Neural cell (in vitro differentiated cells): ENCODE measurements at regions not wholly inside any gene's neighbourhood (a gene's known extent, or its start where the extent isn't known, plus 50 kb on each side); places are given as distances from the start of the nearest gene placed in this dataset.

Source experiments
- H2AFZ ChIP-seq: fragments of 200-600, 300-800 bp; sonication (generic), shearing (Covaris generic); 2 replicates; pipeline ENCODE4 v1.6.0; 2014; ENCODE audit warnings: low read depth, mild to moderate bottlenecking, antibody characterized with exemption, low read length, moderate library complexity
- H3F3A ChIP-seq: fragments of 200-600 bp; shearing (Covaris generic); 2 replicates; pipeline ENCODE4 v1.6.1; 2016; ENCODE audit warnings: mild to moderate bottlenecking, moderate library complexity, mixed read lengths, antibody characterized with exemption, low read length; ENCODE audit not compliant: insufficient read depth, poor library complexity, severe bottlenecking
- H3K27ac ChIP-seq: fragments of 200-600, 300-800 bp; sonication (generic), shearing (Covaris generic); 2 replicates; pipeline ENCODE4 v1.5.1; 2014; ENCODE audit warnings: mild to moderate bottlenecking, low read length, moderate library complexity
- H3K27me3 ChIP-seq: fragments of 300-800, 200-600 bp; sonication (generic), shearing (Covaris generic); 2 replicates; pipeline ENCODE4 v1.6.0; 2014; ENCODE audit warnings: mild to moderate bottlenecking, low read depth, low read length, moderate library complexity; ENCODE audit not compliant: insufficient read depth
- H3K36me3 ChIP-seq: fragments of 300-800, 200-600 bp; sonication (generic), shearing (Covaris generic); 2 replicates; pipeline ENCODE4 v1.5.1; 2014; ENCODE audit warnings: mild to moderate bottlenecking, antibody characterized with exemption, low read length, moderate library complexity; ENCODE audit not compliant: insufficient read depth
- H3K4me2 ChIP-seq: fragments of 300-800, 200-600 bp; sonication (generic), shearing (Covaris generic); 2 replicates; pipeline ENCODE4 v1.6.0; 2014; ENCODE audit warnings: mild to moderate bottlenecking, low read length
- H3K4me3 ChIP-seq: fragments of 300-800, 200-600 bp; sonication (generic), shearing (Covaris generic); 2 replicates; pipeline ENCODE4 v1.5.1; 2014; ENCODE audit warnings: mild to moderate bottlenecking, low read length, moderate library complexity
- H3K79me2 ChIP-seq: fragments of 200-600 bp; shearing (Covaris generic); replicated peaks from 2 replicates; pipeline ENCODE4 v1.6.0; 2014; ENCODE audit warnings: mild to moderate bottlenecking, low read length, moderate library complexity; ENCODE audit not compliant: insufficient read depth
- H3K9ac ChIP-seq: fragments of 300-800, 200-600 bp; sonication (generic), shearing (Covaris generic); 2 replicates; pipeline ENCODE4 v1.6.1; 2016; ENCODE audit warnings: mild to moderate bottlenecking, low read length, mixed read lengths
- H3K9me2 ChIP-seq: fragments of 200-600 bp; shearing (Covaris generic); 2 replicates; pipeline ENCODE4 v1.6.1; 2016; ENCODE audit warnings: mild to moderate bottlenecking, low read length, mixed read lengths; ENCODE audit not compliant: insufficient read depth
- H3K9me3 ChIP-seq: fragments of 200-600, 300-800 bp; sonication (generic), shearing (Covaris generic); 2 replicates; pipeline ENCODE4 v1.6.1; 2016; ENCODE audit warnings: mild to moderate bottlenecking, mixed run types, low read length, moderate library complexity, mixed read lengths
- H4K20me1 ChIP-seq: fragments of 200-600 bp; shearing (Covaris generic); 2 replicates; pipeline ENCODE4 v1.6.1; 2016; ENCODE audit warnings: mild to moderate bottlenecking, mixed run types; ENCODE audit not compliant: insufficient read depth
- EP300 ChIP-seq: fragments of 450-650 bp; conservative IDR thresholded peaks from 2 replicates; pipeline ENCODE4 v1.6.1; 2014; ENCODE audit warnings: antibody characterized with exemption, mild to moderate bottlenecking, moderate library complexity; ENCODE audit not compliant: poor library complexity, severe bottlenecking
- EZH2 ChIP-seq: fragments of 200-600, 300-800 bp; shearing (Covaris generic), sonication (generic); IDR thresholded peaks from 2 replicates; pipeline ENCODE4 v1.6.1; 2014; ENCODE audit warnings: antibody characterized with exemption, low read length, borderline replicate concordance, mild to moderate bottlenecking; ENCODE audit not compliant: insufficient read depth, poor library complexity, severe bottlenecking
- MXI1 ChIP-seq: fragments of 450-650 bp; conservative IDR thresholded peaks from 2 replicates; pipeline ENCODE4 v1.6.1; 2014; ENCODE audit warnings: antibody characterized with exemption, mild to moderate bottlenecking; ENCODE audit not compliant: poor library complexity, severe bottlenecking
- POLR2AphosphoS5 ChIP-seq: IDR thresholded peaks from 2 replicates; pipeline ENCODE4 v1.6.1; 2012
- RAD21 ChIP-seq: fragments of 450-650 bp; conservative IDR thresholded peaks from 2 replicates; pipeline ENCODE4 v1.6.1; 2014; ENCODE audit warnings: antibody characterized with exemption, mild to moderate bottlenecking, moderate library complexity
- SMC3 ChIP-seq: fragments of 450-650 bp; conservative IDR thresholded peaks from 2 replicates; pipeline ENCODE4 v1.6.1; 2014; ENCODE audit warnings: antibody characterized with exemption, mild to moderate bottlenecking, moderate library complexity; ENCODE audit not compliant: poor library complexity
- TAF1 ChIP-seq: IDR thresholded peaks from 2 replicates; pipeline ENCODE4 v1.6.1; 2012; ENCODE audit warnings: low read depth
- TF ChIP-seq, protein P1 (sequence below): IDR thresholded peaks from 2 replicates; pipeline ENCODE4 v1.6.1; 2012; ENCODE audit warnings: borderline replicate concordance
- TF ChIP-seq, protein P2 (sequence below): fragments of 450-650 bp; IDR thresholded peaks from 2 replicates; pipeline ENCODE4 v1.5.1; 2014; ENCODE audit warnings: antibody characterized with exemption, mild to moderate bottlenecking, moderate library complexity; ENCODE audit not compliant: poor library complexity, severe bottlenecking

DNA sequence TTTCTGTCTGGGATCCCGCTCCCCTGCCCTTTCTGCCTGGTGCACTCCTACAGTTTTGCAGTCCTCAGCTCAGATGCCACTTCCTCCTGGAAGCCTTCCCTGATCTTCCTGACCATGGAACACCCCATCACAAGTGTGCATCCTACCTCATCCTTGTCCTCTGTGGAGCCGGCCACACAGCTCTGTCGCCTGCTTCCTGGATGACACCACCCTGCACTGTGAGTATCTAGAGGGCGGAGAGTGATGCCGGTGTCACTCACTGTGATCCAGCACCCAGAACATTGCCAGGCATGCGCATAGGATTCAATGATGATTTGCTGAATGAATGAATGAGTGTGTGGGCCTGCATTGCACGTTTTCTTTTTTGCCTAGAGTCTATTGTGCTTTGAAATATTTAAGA is 529.9 kb downstream of the TCERG1L start:
- Histone ChIP-seq H4K20me1 (no peaks in the 10 kb centered on the region), H3F3A (no peaks in the 10 kb centered on the region), H3K9me3 (no peaks in the 10 kb centered on the region), H3K79me2 (no peaks in the 10 kb centered on the region), H3K27me3 (no peaks in the 10 kb centered on the region), H3K9me2 (no peaks in the 10 kb centered on the region), H3K4me3 (no peak overlapping the region), H2AFZ (no peak overlapping the region), H3K36me3 (no peaks in the 10 kb centered on the region), H3K27ac (no peak overlapping the region), H3K4me2 (no peak overlapping the region), H3K9ac (no peak overlapping the region)
- no peak for TF ChIP-seq POLR2AphosphoS5
- no peak for TF ChIP-seq EP300
- TF ChIP-seq MXI1 = no peak
- TF ChIP-seq RAD21 = no peak
- no peak for TF ChIP-seq EZH2
- TF ChIP-seq, protein P1, sequence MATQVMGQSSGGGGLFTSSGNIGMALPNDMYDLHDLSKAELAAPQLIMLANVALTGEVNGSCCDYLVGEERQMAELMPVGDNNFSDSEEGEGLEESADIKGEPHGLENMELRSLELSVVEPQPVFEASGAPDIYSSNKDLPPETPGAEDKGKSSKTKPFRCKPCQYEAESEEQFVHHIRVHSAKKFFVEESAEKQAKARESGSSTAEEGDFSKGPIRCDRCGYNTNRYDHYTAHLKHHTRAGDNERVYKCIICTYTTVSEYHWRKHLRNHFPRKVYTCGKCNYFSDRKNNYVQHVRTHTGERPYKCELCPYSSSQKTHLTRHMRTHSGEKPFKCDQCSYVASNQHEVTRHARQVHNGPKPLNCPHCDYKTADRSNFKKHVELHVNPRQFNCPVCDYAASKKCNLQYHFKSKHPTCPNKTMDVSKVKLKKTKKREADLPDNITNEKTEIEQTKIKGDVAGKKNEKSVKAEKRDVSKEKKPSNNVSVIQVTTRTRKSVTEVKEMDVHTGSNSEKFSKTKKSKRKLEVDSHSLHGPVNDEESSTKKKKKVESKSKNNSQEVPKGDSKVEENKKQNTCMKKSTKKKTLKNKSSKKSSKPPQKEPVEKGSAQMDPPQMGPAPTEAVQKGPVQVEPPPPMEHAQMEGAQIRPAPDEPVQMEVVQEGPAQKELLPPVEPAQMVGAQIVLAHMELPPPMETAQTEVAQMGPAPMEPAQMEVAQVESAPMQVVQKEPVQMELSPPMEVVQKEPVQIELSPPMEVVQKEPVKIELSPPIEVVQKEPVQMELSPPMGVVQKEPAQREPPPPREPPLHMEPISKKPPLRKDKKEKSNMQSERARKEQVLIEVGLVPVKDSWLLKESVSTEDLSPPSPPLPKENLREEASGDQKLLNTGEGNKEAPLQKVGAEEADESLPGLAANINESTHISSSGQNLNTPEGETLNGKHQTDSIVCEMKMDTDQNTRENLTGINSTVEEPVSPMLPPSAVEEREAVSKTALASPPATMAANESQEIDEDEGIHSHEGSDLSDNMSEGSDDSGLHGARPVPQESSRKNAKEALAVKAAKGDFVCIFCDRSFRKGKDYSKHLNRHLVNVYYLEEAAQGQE = no peak
- TF ChIP-seq SMC3 = no peak
- no peak for TF ChIP-seq TAF1

DNA sequence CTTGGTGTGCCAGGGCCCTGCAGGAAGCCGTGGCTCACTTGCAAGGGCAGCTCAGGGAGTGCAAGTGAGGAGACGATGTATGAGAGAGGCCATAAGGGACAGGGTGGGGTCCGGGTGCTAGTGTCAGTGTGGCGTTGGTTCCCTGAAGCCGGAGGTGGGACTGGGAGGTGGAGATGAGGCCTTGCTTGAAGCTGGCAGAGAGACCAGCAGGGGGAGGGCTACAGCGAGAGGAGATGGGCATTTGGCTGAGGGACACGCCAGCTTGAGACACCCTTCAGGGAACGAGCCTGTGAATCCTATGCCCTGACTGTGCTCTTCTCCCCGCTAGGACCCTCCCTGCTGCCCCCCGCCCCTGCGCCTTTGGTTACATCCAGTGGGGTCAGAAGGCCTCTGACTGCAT is 529.1 kb downstream of the TCERG1L start:
- H3K79me2 ChIP-seq = no peaks in the 10 kb centered on the region
- H4K20me1 ChIP-seq = no peaks in the 10 kb centered on the region
- H3K27me3 ChIP-seq = no peaks in the 10 kb centered on the region
- no peaks in the 10 kb centered on the region for H3K36me3 ChIP-seq
- no peak for TF ChIP-seq SMC3
- no peak for TF ChIP-seq TAF1
- TF ChIP-seq, protein P2, sequence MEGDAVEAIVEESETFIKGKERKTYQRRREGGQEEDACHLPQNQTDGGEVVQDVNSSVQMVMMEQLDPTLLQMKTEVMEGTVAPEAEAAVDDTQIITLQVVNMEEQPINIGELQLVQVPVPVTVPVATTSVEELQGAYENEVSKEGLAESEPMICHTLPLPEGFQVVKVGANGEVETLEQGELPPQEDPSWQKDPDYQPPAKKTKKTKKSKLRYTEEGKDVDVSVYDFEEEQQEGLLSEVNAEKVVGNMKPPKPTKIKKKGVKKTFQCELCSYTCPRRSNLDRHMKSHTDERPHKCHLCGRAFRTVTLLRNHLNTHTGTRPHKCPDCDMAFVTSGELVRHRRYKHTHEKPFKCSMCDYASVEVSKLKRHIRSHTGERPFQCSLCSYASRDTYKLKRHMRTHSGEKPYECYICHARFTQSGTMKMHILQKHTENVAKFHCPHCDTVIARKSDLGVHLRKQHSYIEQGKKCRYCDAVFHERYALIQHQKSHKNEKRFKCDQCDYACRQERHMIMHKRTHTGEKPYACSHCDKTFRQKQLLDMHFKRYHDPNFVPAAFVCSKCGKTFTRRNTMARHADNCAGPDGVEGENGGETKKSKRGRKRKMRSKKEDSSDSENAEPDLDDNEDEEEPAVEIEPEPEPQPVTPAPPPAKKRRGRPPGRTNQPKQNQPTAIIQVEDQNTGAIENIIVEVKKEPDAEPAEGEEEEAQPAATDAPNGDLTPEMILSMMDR = no peak
- TF ChIP-seq MXI1 = no peak
- no peak for TF ChIP-seq POLR2AphosphoS5
- TF ChIP-seq EP300 = no peak
- TF ChIP-seq RAD21 = no peak
- TF ChIP-seq EZH2 = no peak
- TF ChIP-seq, protein P1 = no peak
- H3K9me3 ChIP-seq = no peaks in the 10 kb centered on the region
- H3K4me2 ChIP-seq = no peak overlapping the region
- no peak overlapping the region for H3K9ac ChIP-seq
- H3K4me3 ChIP-seq = no peak overlapping the region
- no peak overlapping the region for H2AFZ ChIP-seq
- no peaks in the 10 kb centered on the region for H3K9me2 ChIP-seq
- no peak overlapping the region for H3K27ac ChIP-seq
- H3F3A ChIP-seq = no peaks in the 10 kb centered on the region
